GM23338 (cell line): ENCODE measurements at regions not wholly inside any gene's neighbourhood (a gene's known extent, or its start where the extent isn't known, plus 50 kb on each side); places are given as distances from the start of the nearest gene placed in this dataset.

Source experiments
- ATAC-seq: fragments of 200-7000 bp; cut with Tn5 transposase; 3 replicates; pipeline ENCODE4 v1.9.1; 2020
- DNase-seq: peaks from one replicate; pipeline ENCODE4 v3.0.0-alpha.2; 2015; ENCODE audit warnings: low spot score
- H2AFZ ChIP-seq: fragments of 200-600 bp; sonication (generic); 2 replicates; pipeline ENCODE4 v1.8.0; 2016; ENCODE audit warnings: antibody characterized with exemption, mild to moderate bottlenecking, moderate library complexity
- H3F3A ChIP-seq: fragments of 200-600 bp; sonication (generic); replicated peaks from 2 replicates; pipeline ENCODE4 v1.8.0; 2017; ENCODE audit warnings: antibody characterized with exemption, mixed run types, low read depth
- H3K27ac ChIP-seq: fragments of 200-600 bp; sonication (generic); 2 replicates; pipeline ENCODE4 v1.6.1; 2016; ENCODE audit warnings: low read depth
- H3K27me3 ChIP-seq: fragments of 200-600 bp; sonication (generic); 2 replicates; pipeline ENCODE4 v1.8.0; 2016; ENCODE audit warnings: mild to moderate bottlenecking, mixed run types, moderate library complexity; ENCODE audit not compliant: insufficient read depth
- H3K36me3 ChIP-seq: fragments of 200-600 bp; sonication (generic); 2 replicates; pipeline ENCODE4 v1.8.0; 2016; ENCODE audit warnings: mild to moderate bottlenecking; ENCODE audit not compliant: insufficient read depth
- H3K4me1 ChIP-seq: fragments of 200-600 bp; sonication (generic); 2 replicates; pipeline ENCODE4 v1.8.0; 2016; ENCODE audit warnings: mild to moderate bottlenecking, moderate library complexity; ENCODE audit not compliant: insufficient read depth
- H3K4me2 ChIP-seq: fragments of 200-600 bp; sonication (generic); 2 replicates; pipeline ENCODE4 v1.7.1; 2017; ENCODE audit warnings: mixed run types
- H3K4me3 ChIP-seq: fragments of 200-600 bp; sonication (generic); 2 replicates; pipeline ENCODE4 v1.6.1; 2016; ENCODE audit warnings: mixed run types
- H3K79me2 ChIP-seq: fragments of 200-600 bp; sonication (generic); replicated peaks from 2 replicates; pipeline ENCODE4 v1.8.0; 2017; ENCODE audit warnings: mild to moderate bottlenecking; ENCODE audit not compliant: insufficient read depth
- H3K9me2 ChIP-seq: fragments of 200-600 bp; sonication (generic); 2 replicates; pipeline ENCODE4 v1.8.0; 2017; ENCODE audit not compliant: insufficient read depth
- H4K20me1 ChIP-seq: fragments of 200-600 bp; sonication (generic); replicated peaks from 2 replicates; pipeline ENCODE4 v1.8.0; 2017; ENCODE audit warnings: mild to moderate bottlenecking; ENCODE audit not compliant: insufficient read depth
- H3K27ac Mint-ChIP-seq: 2 replicates; pipeline ENCODE4 v1.8.0; 2020; ENCODE audit warnings: inconsistent platforms, mild to moderate bottlenecking, moderate library complexity, mixed read lengths
- H3K27me3 Mint-ChIP-seq: 3 replicates; pipeline ENCODE4 v1.8.0; 2022; ENCODE audit warnings: low read depth, mild to moderate bottlenecking, moderate library complexity, mixed read lengths, inconsistent platforms; ENCODE audit not compliant: insufficient read depth, poor library complexity
- H3K36me3 Mint-ChIP-seq: 3 replicates; pipeline ENCODE4 v1.8.0; 2021; ENCODE audit warnings: low read depth, mild to moderate bottlenecking, inconsistent platforms, moderate library complexity, mixed read lengths
- H3K4me1 Mint-ChIP-seq: 3 replicates; pipeline ENCODE4 v1.8.0; 2020; ENCODE audit warnings: mild to moderate bottlenecking, inconsistent platforms, mixed read lengths
- H3K4me3 Mint-ChIP-seq: 3 replicates; pipeline ENCODE4 v1.8.0; 2021; ENCODE audit warnings: moderate library complexity, mild to moderate bottlenecking, inconsistent platforms, mixed read lengths
- H3K9me3 Mint-ChIP-seq: 3 replicates; pipeline ENCODE4 v1.8.0; 2020; ENCODE audit warnings: moderate library complexity, mild to moderate bottlenecking, inconsistent platforms, mixed read lengths
- CREB1 ChIP-seq: fragments of 250-450 bp; sonication (Bioruptor Pico); IDR thresholded peaks from 2 replicates; pipeline ENCODE4 v1.5.0; 2020; ENCODE audit warnings: low read depth, mild to moderate bottlenecking, moderate library complexity
- ETS1 ChIP-seq: IDR thresholded peaks from 2 replicates; pipeline ENCODE4 v1.6.1; 2016; ENCODE audit warnings: antibody characterized with exemption
- EZH2 ChIP-seq: fragments of 200-600 bp; sonication (generic); IDR thresholded peaks from one replicate; pipeline ENCODE4 v1.8.0; 2017; ENCODE audit warnings: antibody characterized with exemption, mild to moderate bottlenecking, low read depth; ENCODE audit not compliant: unreplicated experiment
- EZH2phosphoT487 ChIP-seq: fragments of 200-600 bp; sonication (generic); IDR thresholded peaks from one replicate; pipeline ENCODE4 v1.8.1; 2018; ENCODE audit warnings: antibody characterized with exemption; ENCODE audit not compliant: unreplicated experiment
- JUNB ChIP-seq: IDR thresholded peaks from one replicate; pipeline ENCODE4 v1.6.1; 2016; ENCODE audit warnings: antibody characterized with exemption; ENCODE audit not compliant: unreplicated experiment
- NANOG ChIP-seq: IDR thresholded peaks from 2 replicates; pipeline ENCODE4 v1.6.1; 2016; ENCODE audit warnings: antibody characterized with exemption, borderline replicate concordance
- POLR2AphosphoS5 ChIP-seq: IDR thresholded peaks from 2 replicates; pipeline ENCODE4 v1.6.1; 2016; ENCODE audit warnings: antibody characterized with exemption, low read depth
- REST ChIP-seq: IDR thresholded peaks from one replicate; pipeline ENCODE4 v1.6.1; 2018; ENCODE audit warnings: antibody characterized with exemption; ENCODE audit not compliant: unreplicated experiment
- STAT1 ChIP-seq: IDR thresholded peaks from one replicate; pipeline ENCODE4 v1.6.1; 2016; ENCODE audit warnings: antibody characterized with exemption; ENCODE audit not compliant: unreplicated experiment
- ZNF114 ChIP-seq: fragments of 250-450 bp; sonication (Bioruptor Pico); IDR thresholded peaks from 2 replicates; pipeline ENCODE4 v1.5.0; 2020; ENCODE audit warnings: mild to moderate bottlenecking, moderate library complexity
- ZNF331 ChIP-seq: fragments of 250-450 bp; sonication (Bioruptor Pico); IDR thresholded peaks from 2 replicates; pipeline ENCODE4 v1.5.0; 2020; ENCODE audit warnings: low read depth, mild to moderate bottlenecking, moderate library complexity
- ZNF462 ChIP-seq: fragments of 250-450 bp; sonication (Bioruptor Pico); IDR thresholded peaks from 2 replicates; pipeline ENCODE4 v1.5.0; 2020; ENCODE audit warnings: mild to moderate bottlenecking, moderate library complexity
- TF ChIP-seq, protein P1 (sequence below), 2 experiments: fragments of 200-600 bp in 1 of 2; sonication (generic) in 1 of 2; conservative IDR thresholded peaks; 2 replicates each; pipeline versions ENCODE4 v1.5.1 to v1.6.1; 2016 to 2017; ENCODE audit warnings: antibody characterized with exemption in 2 of 2, low read depth in 2 of 2, mild to moderate bottlenecking in 2 of 2, moderate library complexity in 1 of 2

- H3K36me3 ChIP-seq = no peaks in the 10 kb centered on the region
- DNase-seq = no peak
- 0 out of 2 replicates have a peak overlapping the region, but pooled peaks have one; percentile 41 for H3K4me2 ChIP-seq
- no peak overlapping the region for H3K4me3 ChIP-seq
- H3F3A ChIP-seq = peaks cover 6% of the 10 kb centered on the region; the same call in 1 of the 2 replicates
- TF ChIP-seq ZNF331 (CRISPR knock-in tag) (no peak), POLR2AphosphoS5 (no peak), EZH2phosphoT487 (no peak), REST (no peak), ETS1 (no peak), NANOG (no peak), STAT1 (no peak), ZNF114 (CRISPR knock-in tag) (no peak), CREB1 (CRISPR knock-in tag) (no peak), ZNF462 (CRISPR knock-in tag) (no peak), JUNB (no peak), EZH2 (no peak)
- TF ChIP-seq, protein P1, sequence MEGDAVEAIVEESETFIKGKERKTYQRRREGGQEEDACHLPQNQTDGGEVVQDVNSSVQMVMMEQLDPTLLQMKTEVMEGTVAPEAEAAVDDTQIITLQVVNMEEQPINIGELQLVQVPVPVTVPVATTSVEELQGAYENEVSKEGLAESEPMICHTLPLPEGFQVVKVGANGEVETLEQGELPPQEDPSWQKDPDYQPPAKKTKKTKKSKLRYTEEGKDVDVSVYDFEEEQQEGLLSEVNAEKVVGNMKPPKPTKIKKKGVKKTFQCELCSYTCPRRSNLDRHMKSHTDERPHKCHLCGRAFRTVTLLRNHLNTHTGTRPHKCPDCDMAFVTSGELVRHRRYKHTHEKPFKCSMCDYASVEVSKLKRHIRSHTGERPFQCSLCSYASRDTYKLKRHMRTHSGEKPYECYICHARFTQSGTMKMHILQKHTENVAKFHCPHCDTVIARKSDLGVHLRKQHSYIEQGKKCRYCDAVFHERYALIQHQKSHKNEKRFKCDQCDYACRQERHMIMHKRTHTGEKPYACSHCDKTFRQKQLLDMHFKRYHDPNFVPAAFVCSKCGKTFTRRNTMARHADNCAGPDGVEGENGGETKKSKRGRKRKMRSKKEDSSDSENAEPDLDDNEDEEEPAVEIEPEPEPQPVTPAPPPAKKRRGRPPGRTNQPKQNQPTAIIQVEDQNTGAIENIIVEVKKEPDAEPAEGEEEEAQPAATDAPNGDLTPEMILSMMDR (conservative IDR thresholded peaks at IDR 0.05; ENCODE audit: low read depth in 2 of 2) = no peak
- H3K9me3 Mint-ChIP-seq = peaks cover 3% of the 10 kb centered on the region; the same call in 1 of the 3 replicates
- H3K27ac ChIP-seq = no peak overlapping the region
- H4K20me1 ChIP-seq = no peaks in the 10 kb centered on the region
- H3K4me1 Mint-ChIP-seq = peaks cover 39% of the 10 kb centered on the region
- H3K27me3 ChIP-seq = no peaks in the 10 kb centered on the region
- H3K4me1 ChIP-seq = peaks cover 36% of the 10 kb centered on the region
- no peaks in the 10 kb centered on the region for H3K9me2 ChIP-seq
- no peak overlapping the region for H3K27ac Mint-ChIP-seq
- H3K27me3 Mint-ChIP-seq = peaks cover 3% of the 10 kb centered on the region
- H3K79me2 ChIP-seq = no peaks in the 10 kb centered on the region
- H2AFZ ChIP-seq = peak overlapping the region; percentile 69; the same call in 1 of the 2 replicates
- no peaks in the 10 kb centered on the region; the same call in 2 of the 3 replicates for H3K36me3 Mint-ChIP-seq
- ATAC-seq = no peak
- H3K4me3 Mint-ChIP-seq = no peak overlapping the region
These were observed 81.4 kb downstream of the MYCN start for GRCh38 chr2:16021611-16022363.
